NCI-H774 (cell line): ENCODE measurements at regions not wholly inside any gene's neighbourhood (a gene's known extent, or its start where the extent isn't known, plus 50 kb on each side); places are given as distances from the start of the nearest gene placed in this dataset.
"Not testable (repeated sequence)": the region's sequence is repeated elsewhere in the genome, so short reads cannot be mapped to it uniquely, and the experiment has no call there.

ENCODE experiments used
- DNase-seq: peaks from one replicate; lab custom pipeline; 2025; lab: John Stamatoyannopoulos, UW

- no peak for DNase-seq
Measured at GRCh38 chr4:103853627-103854026, 133.8 kb upstream of the TACR3 start.

- DNase-seq, result no peak
Measured at GRCh38 chr4:103853146-103853545, 133.4 kb upstream of the TACR3 start.

- DNase-seq, result no peak
Measured at GRCh38 chr4:103845075-103845474, 125.3 kb upstream of the TACR3 start.

GRCh38 chr4:103842637-103843239 is 123.0 kb upstream of the TACR3 start:
- DNase-seq, result no peak

GRCh38 chr4:103842076-103842475 is 122.3 kb upstream of the TACR3 start:
- no peak for DNase-seq

GRCh38 chr4:103810308-103810707 is 90.5 kb upstream of the TACR3 start:
- not testable (repeated sequence) for DNase-seq

GRCh38 chr4:103802766-103803165 is 83.0 kb upstream of the TACR3 start:
- no peak for DNase-seq

- DNase-seq, result no peak
Measured at GRCh38 chr4:103787057-103787456, 67.3 kb upstream of the TACR3 start.

- no peak for DNase-seq
Measured at GRCh38 chr4:103786593-103786992, 66.8 kb upstream of the TACR3 start.

- no peak for DNase-seq
Measured at GRCh38 chr4:103786014-103786413, 66.2 kb upstream of the TACR3 start.

GRCh38 chr4:103778221-103778620 is 58.4 kb upstream of the TACR3 start:
- no peak for DNase-seq

- DNase-seq, result no peak
Measured at GRCh38 chr4:103774326-103774825, 54.6 kb upstream of the TACR3 start.

- no peak for DNase-seq
Measured at GRCh38 chr4:103773691-103774231, 54.0 kb upstream of the TACR3 start.
